ENCODE measurements at regions not wholly inside any gene's neighbourhood (a gene's known extent, or its start where the extent isn't known, plus 50 kb on each side); places are given as distances from the start of the nearest gene placed in this dataset.

DNA sequence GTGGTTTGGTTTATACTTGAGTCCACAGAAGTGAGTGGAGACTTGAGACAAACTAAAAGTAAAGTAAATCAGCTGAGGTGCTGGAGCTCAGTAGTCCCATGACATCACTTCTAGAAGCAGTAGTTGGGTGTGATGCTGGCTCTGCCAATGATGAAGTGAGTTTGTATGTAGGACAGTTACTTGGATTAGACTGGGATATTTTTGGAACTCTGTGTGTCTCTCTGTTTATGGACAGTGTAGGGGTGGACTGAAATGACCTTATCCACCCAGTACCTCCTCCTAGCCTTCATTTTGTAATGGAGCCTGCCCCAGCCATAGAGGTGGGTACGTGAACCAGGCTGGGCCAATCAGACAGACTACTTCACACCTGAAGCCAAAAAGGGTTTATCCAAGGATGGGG, 52.2 kb downstream of the POLR1D start:
- Histone ChIP-seq H3K9me3 (ENCODE audit: low read length) (no peaks in the 10 kb centered on the region), H3K4me3 (replicated peaks in 1 of 3; ENCODE audit: insufficient read depth in 1 of 3, low read depth in 2 of 3, low read length in 3 of 3) (no peak overlapping the region), H3K4me1 (ENCODE audit: insufficient read depth, low read length) (peaks cover 12% of the 10 kb centered on the region; the same call in 1 of the 2 replicates), H3K27me3 (ENCODE audit: control insufficient read depth in 1 of 2, insufficient read depth in 2 of 2, low read length in 2 of 2) (no peaks in the 10 kb centered on the region), H3K4me2 (ENCODE audit: low read depth, low read length) (no peak overlapping the region), H3K36me3 (replicated peaks in 1 of 2; ENCODE audit: control insufficient read depth in 1 of 2, insufficient read depth in 2 of 2, low read length in 2 of 2) (no peaks in the 10 kb centered on the region), H3K27ac (ENCODE audit: extremely low read length, insufficient read depth, low read length) (no peak overlapping the region), H2AFZ (ENCODE audit: low read length) (no peak overlapping the region), H3K9ac (ENCODE audit: insufficient read depth, low read depth, low read length) (no peak overlapping the region), H3K79me2 (ENCODE audit: insufficient read depth, low read length) (no peaks in the 10 kb centered on the region), H4K20me1 (ENCODE audit: insufficient read depth, low read length) (no peaks in the 10 kb centered on the region)
- no TSS peak for BruUV-seq (replicated peaks)
- no peak for TF ChIP-seq ELF3 (CRISPR knock-in tag; IDR thresholded peaks at IDR 0.05)
- no peak for DNase-seq (ENCODE audit: low spot score)
- no peak for FAIRE-seq
- in situ Hi-C loops (cut with HindIII; ENCODE audit: extremely low pct_ligation_motif_present, low pct_unique_long_range_greater_than_20kb) = no loop called here
- CTCF ChIA-PET (ENCODE audit: low intra/inter-chr PET ratio, low total read pairs) = no interaction called here
- intact Hi-C loops (cut with micrococcal nuclease; ENCODE audit: unreplicated experiment) = no loop called here
- POLR2A ChIA-PET = no interaction called here
- ATAC-seq = no peak
- 45% methylated on average over 1 of the region's 1 CpG for WGBS (ENCODE audit: low lambda C conversion rate)

DNA sequence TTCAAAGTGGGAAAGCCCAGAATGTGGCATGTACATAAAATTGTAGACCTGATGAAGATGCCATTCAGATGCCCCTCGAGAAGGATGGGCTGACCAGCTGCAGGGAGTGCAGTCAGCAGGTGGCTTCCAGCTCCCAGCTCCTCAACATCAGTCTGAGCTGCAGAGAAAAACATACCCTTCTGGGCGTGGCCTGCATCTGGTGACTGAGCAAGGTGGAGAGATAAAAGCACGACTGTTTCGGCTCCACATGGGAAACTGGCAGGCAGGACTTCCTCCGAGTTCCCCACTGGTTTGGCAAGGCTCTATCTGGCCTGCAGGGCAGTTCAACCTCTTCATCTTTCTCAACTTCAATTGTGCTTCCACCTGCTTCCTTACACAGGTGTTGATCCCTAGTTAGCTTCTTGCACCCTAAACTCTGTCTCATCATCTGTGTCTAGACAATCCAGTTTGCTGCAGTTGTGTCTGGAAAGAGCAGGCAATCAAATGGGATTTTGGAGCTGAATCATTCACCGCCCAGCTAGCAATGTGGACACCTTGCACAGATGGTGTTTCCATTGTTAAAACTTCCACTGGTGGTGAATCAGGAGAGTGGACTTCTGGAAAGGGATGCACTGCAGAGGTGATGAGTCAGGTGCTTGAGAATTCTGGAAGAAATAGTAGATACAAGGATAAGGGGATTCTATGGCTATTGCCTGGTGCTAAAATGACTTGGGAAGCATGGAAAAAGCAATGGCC, 56.8 kb downstream of the POLR1D start:
- POLR2A ChIA-PET = no interaction called here
- no TSS peak for BruUV-seq (replicated peaks)
- no peak overlapping the region for H2AFZ ChIP-seq (ENCODE audit: low read length)

More for the DNA sequence above, 56.8 kb downstream of the POLR1D start:
- intact Hi-C loops (cut with micrococcal nuclease; ENCODE audit: unreplicated experiment) = no loop called here
- CTCF ChIA-PET (ENCODE audit: low intra/inter-chr PET ratio, low total read pairs) = no interaction called here
- Histone ChIP-seq H3K4me3 (replicated peaks in 1 of 3; ENCODE audit: insufficient read depth in 1 of 3, low read depth in 2 of 3, low read length in 3 of 3) (no peak overlapping the region), H3K4me1 (ENCODE audit: insufficient read depth, low read length) (peaks cover 12% of the 10 kb centered on the region; the same call in 1 of the 2 replicates), H3K27ac (ENCODE audit: extremely low read length, insufficient read depth, low read length) (no peak overlapping the region), H3K9ac (ENCODE audit: insufficient read depth, low read depth, low read length) (no peak overlapping the region), H3K27me3 (ENCODE audit: control insufficient read depth in 1 of 2, insufficient read depth in 2 of 2, low read length in 2 of 2) (no peaks in the 10 kb centered on the region), H4K20me1 (ENCODE audit: insufficient read depth, low read length) (no peaks in the 10 kb centered on the region), H3K9me3 (ENCODE audit: low read length) (no peaks in the 10 kb centered on the region), H3K79me2 (ENCODE audit: insufficient read depth, low read length) (no peaks in the 10 kb centered on the region), H3K4me2 (ENCODE audit: low read depth, low read length) (peak overlapping the region; percentile 54), H3K36me3 (replicated peaks in 1 of 2; ENCODE audit: control insufficient read depth in 1 of 2, insufficient read depth in 2 of 2, low read length in 2 of 2) (no peaks in the 10 kb centered on the region)
- ATAC-seq (peak; percentile 37; the same call in 1 of the 3 replicates), DNase-seq (ENCODE audit: low spot score) (no peak), FAIRE-seq (no peak)
- in situ Hi-C loops (cut with HindIII; ENCODE audit: extremely low pct_ligation_motif_present, low pct_unique_long_range_greater_than_20kb) = no loop called here
- TF ChIP-seq ZNF709 (CRISPR knock-in tag; IDR thresholded peaks at IDR 0.05) (no peak), RFX5 (IDR thresholded peaks at IDR 0.05; ENCODE audit: low read depth, low read length) (no peak), ZNF12 (CRISPR knock-in tag; IDR thresholded peaks at IDR 0.05) (peak; percentile 79), SP1 (IDR thresholded peaks at IDR 0.05) (no peak), SP1 (CRISPR knock-in tag; IDR thresholded peaks at IDR 0.05) (0 out of 2 replicates have a peak, but pooled peaks have one; percentile 20)
- TF ChIP-seq, protein P1, sequence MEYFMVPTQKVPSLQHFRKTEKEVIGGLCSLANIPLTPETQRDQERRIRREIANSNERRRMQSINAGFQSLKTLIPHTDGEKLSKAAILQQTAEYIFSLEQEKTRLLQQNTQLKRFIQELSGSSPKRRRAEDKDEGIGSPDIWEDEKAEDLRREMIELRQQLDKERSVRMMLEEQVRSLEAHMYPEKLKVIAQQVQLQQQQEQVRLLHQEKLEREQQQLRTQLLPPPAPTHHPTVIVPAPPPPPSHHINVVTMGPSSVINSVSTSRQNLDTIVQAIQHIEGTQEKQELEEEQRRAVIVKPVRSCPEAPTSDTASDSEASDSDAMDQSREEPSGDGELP (IDR thresholded peaks at IDR 0.05; ENCODE audit: borderline replicate concordance, low read depth) = no peak
- 10% methylated on average over 5 of the region's 6 CpGs for WGBS (ENCODE audit: low lambda C conversion rate)

All from HepG2 (cell line).